Occipital lobe (tissue), 1 donor: ENCODE measurements at regions not wholly inside any gene's neighbourhood (a gene's known extent, or its start where the extent isn't known, plus 50 kb on each side); places are given as distances from the start of the nearest gene placed in this dataset.
"Not testable (repeated sequence)": the region's sequence is repeated elsewhere in the genome, so short reads cannot be mapped to it uniquely, and the experiment has no call there.

Source experiments
- DNase-seq: peaks from one replicate; lab custom pipeline; 2025; lab: John Stamatoyannopoulos, UW

DNA sequence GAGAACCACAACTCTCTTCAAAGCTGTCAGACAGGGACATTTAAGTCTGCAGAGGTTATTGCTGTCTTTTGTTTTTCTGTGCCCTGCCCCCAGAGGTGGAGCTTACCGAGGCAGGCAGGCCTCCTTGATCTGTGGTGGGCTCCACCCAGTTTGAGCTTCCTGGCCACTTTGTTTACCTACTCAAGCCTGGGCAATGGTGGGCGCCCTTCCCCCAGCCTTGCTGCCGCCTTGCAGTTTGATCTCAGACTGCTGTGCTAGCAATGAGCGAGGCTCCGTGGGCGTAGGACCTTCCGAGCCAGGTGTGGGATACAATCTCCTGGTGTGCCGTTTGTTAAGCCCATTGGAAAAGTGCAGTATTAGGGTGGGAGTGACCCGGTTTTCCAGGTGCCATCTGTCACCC is 822.1 kb downstream of the KCNMA1 start:
- not testable (repeated sequence) for DNase-seq

DNA sequence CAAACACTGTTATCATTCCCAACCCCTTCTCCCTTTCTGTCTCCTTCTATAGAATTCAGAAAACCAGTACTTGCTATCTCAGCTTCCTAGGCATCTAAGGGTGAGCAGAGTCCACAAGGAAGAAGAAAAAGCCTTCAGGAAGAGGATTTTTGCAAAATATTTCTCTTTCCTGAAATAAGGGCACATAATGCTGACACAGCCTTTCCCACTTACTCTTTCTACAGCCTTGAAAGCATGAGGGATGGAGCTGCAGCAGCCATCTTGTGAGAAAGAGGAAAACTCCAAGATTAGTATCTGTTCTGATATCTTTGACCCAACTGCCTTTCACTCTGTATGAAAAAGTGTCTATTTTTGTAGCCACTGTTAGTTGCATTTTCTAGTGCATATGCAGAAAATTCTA is 826.2 kb downstream of the KCNMA1 start:
- DNase-seq = no peak

DNA sequence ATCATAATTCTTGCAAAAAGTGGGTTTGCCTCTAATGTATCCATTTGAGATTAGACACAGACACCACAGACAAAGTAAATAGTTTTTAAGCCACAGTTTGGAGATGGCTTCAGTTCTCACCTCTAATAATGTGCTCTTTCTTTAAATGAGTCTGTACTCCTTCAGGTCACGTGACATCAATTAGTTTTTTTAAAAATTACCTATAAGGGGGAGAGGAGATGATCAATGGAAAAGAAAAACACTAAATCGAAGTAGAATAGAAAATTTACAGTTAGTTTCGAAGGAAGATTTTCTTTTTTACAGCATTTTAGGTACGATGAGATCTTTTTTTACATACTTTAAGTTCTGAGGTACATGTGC is 849.2 kb downstream of the KCNMA1 start:
- DNase-seq = no peak

DNA sequence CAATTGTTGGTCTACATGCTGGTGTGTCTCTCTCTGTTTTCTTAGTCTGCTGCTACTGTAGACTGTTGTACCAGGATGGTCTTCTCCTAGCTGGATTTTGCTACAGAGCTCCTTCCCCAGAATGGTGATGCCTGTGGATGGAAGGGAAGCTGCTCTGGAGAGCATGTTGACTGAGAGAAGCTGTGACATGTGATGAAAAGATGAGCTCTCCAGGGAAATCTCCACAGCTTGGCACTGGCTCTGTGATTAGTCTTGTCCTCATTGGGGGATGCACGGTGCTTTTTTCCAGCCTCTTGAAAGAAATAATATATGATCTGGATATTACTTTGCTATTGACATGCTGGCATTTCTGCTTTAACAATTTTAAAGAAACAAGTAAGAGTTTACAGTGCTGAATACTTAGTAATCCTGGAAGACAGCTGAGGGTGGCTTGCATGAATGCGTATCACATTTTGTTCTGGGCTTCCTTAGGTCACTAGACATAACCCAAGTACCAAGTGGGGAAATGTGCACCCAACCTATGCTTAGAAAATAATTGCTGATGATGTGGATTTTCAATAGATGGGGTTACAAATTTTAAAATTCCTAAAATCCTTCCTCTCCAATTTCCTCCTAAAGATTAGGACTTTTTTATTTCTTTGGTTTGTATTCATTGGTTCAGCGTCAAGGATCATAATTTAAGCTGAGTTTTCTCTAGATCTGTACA is 849.7 kb downstream of the KCNMA1 start:
- DNase-seq = no peak

DNA sequence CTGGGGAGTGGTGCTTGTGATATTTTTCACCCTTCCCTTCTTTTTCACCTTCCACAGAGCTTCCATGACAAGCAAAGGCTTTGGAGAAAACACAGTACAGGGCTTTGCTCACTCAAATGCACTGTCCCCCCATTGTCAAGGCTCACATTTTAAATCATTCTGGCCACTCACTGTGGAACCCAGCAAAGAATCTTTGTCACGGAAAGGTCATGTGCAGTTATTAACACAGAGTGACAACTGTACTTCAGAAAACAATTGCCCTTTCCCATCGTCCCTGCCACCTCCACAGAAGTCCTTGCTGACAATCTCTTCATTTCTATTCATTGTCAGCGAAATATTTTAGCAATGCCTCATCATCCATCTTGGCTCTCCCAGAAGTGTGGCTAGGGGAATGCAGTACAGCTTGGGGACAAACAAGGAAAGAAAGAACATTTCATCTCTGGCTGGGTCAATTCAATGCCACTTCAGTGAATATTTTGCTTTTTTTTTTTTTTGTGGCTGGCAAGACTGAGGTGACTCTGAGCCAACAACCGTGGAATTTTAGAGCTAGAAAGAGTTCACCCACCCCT is 851.0 kb downstream of the KCNMA1 start:
- no peak for DNase-seq

DNA sequence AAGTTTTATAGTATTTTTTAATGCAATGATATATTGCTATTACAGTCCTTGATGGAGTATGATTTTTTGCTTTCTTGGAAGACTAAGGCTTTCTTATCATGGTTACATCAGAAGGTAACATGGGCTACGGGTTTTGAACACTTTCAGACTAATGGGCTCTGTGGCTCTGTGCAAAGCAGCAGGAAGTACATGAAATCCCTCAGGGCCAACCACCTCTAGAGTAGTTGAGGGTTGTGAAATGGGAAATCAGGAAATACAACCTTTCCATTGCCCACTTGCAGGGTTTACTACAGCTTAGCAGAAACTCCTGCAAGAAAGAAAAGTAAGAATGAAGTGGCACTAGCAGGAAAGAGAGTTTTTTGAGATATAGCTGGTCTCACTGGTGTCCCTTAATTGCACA is 853.5 kb downstream of the KCNMA1 start:
- DNase-seq = no peak

DNA sequence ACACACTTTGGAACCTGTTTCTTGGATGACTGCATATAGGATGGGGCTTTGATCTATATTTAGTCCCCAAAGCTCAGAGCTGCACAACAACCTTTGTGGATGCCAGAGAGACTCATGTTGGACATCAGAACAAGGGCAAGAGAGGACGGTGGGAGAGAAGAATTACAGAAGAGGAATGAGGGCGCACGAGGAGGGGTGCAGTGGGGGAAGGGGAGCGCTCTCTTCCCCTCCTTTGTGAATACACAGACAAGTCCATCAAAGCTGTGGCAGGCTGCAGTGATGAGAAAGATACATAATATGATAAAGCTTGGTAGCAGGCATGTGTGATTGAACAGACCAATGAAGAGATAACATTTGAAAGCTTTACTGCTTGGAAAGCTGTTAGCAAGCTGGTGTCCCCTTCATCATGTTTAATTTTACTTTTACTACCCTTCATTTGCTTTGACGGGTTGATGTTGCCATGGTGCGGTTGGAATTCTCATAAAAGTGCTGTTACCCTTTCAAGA is 857.8 kb downstream of the KCNMA1 start:
- DNase-seq = no peak

DNA sequence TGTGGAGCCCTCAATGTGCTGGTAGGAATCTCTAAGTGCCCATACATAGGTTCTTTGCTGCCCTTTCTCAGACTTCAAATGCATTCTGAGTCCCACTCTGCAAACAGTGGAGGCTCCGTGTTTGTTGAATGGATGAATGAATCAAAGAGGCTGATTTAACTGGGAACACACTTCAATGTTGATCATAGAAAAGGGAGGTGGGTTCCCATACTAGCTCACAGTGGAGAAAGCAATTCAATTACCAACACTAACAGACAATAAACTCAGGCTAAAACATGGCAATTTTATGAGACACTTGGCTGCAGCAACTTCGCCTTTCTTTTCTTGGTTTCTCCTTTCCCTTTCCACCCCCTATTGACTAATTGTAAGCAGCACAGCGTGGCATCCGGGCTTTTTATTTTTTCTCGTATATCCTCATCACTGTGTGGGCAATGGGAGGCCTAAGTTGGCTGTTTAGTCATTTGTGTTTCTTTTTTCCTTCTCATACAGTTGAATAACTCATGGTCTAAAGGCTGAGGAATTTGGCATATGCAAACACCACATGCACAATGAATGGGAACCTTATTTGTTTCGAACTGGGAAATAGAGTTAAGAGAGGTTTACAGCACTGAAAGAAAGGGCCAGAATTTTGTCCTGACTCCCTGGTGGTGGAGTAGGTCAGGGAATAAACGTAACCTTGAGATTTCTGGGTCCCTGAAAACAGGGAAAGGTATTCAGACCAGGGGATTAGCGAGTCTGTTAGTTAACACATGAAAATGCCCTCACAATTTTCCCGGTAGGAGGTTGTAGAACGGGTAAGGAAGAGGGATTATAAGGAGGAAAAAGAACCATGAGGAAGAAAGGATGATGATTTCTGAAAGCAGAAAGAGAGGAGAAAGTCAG is 858.5 kb downstream of the KCNMA1 start:
- peak; percentile 2 for DNase-seq

DNA sequence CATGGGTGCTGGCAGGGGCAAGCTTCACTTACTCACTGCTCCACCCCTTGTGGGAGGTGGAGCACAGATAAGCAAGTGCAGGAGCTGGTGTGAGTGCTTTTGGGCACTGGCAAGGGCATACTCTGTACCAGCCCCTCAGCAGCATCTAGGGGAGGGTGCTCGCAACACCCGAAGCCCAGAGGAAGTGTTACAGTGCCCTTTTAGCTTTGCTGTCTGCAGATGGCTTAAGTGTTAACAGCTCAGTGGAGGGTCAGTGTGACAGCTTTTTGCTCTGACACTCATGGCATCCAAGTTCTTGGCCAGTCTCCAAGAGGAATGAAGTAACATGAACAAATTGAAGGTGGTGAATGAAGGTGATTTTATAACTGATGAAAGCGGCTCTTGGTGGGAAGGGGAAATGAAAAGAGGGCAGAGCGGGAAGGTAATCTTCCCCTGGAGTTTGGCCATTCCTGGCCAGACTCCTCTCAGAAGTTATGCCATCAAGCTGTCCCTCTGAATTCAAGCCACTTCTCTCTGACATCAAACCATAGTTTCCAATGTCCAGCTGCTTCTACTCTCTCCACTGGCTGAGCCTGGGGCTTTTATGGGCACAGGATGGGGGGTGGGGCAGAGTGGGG is 862.5 kb downstream of the KCNMA1 start:
- DNase-seq = no peak

DNA sequence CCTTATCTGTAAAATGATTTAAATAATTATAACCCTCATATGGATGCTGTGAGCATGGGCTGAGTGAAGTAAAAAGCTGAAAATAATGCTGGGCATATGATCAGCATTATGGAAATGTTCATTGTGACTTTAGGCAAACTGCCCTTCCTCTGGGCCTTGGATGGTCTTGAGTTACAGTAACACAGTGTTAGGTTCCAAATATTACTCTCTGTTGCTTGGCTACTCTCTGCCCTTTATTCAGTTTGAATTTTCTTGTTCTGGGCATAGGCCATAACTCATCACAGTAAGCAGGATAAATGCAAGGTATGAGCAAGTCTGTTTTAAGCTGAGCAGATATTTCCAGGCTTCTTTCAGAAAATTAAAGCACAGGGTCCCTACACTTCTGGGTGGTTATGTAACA is 868.0 kb downstream of the KCNMA1 start:
- DNase-seq = no peak

DNA sequence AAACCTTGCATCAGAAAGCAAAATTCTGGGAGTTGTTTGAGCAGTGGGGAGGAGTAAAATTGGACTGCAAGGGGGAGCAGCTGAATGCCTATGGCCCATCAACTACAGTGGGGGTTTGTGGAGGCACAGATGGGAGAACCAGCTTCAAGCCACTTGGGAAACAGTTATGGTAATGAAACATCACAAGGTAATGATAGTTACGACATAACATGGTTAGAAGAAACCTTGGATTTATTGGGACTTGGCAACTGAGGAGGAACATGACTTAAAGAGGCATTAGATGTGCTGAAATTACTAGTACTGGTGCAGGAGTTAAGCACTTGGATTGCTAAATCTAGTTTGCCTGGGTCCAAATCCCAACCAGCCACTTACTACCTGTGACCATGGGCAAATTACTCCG is 868.4 kb downstream of the KCNMA1 start:
- DNase-seq = no peak

DNA sequence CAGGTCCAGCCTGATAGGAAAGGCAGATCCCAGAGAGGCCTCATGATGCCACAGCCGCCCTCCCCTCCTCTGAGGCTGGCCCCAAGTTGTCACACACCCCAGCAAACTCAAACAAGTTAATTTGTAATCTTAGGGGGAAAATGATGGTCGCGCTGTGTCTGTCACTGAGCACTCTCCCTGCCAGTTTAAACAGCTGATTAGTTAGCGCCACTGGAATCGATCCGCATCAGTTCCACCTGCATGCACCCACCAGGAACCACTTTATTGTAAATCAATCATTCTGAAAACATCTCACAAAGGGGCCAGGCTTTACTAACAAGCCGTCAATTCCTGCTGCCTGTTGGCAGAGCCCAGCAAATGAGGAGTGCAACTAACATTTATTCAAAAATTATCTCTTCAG is 870.9 kb downstream of the KCNMA1 start:
- DNase-seq = no peak

DNA sequence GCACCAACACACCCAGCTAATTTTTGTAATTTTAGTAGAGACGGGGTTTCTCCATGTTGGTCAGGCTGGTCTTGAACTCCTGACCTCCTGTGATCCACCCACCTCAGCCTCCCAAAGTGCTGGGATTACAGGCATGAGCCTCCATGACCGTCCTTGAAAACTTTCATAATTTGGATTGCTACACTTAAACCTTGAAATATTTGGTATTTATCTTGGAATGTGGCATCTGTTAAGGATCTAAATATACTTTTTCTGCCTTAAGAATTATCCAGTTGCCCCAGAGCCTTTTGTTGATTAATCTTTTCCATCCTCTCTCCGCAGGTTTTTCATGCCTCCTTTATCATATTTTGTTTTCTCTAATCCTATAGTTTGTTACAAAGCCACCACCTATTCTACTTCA is 872.7 kb downstream of the KCNMA1 start:
- not testable (repeated sequence) for DNase-seq

DNA sequence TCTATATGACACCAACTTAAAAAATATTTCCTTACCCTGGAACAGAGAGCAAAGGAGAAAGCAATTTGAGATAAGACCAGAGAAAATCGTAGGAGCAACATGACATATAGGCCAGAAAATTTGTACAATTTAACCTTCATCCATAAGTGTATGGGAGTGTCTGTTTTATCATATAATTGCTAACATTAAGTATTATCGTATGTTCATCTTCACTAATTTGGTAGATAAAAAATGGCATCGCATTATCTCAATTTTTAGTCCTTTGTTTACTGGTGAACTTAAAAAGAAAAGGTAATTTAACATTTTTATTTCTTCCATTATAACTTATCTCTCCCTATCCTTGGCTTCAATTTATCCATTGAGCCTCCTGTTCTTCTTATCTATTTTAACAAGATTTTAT is 873.4 kb downstream of the KCNMA1 start:
- DNase-seq = no peak

DNA sequence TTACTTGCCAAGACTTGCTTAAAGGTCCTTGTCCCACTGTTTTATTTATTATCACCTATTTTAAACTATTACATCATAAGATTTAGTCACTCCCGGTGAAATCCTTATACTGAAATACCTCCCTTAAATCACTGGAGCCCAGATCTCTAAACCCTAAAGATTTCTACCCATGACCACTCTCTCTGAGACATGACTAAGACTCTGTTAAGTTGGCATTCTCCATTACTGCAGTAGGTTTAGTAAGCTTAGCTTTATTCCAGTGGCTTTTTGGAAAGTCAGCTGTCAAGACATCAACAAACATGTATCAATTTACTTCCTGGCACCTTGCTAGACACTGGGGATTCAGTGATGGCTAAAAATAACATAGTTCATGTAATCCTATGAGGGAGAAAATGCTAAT is 874.2 kb downstream of the KCNMA1 start:
- DNase-seq = no peak

DNA sequence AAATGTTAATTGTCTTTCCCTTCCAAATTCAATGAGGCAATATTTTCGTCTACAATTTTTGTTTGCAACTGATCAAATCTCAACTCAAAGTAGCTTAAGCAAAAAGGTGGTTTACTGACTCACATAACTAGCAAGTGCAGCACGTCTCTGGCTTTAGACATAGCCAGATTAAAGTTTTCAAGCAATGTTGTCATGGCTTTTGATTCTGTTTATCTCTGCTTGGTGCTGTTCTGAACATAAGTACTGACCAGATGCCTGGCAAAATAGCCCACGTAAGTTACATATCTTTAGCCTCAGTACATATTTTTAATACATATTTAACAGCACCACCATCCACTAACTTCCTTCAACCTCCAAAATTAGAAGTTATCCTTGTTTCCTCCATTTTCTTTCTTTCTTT is 877.9 kb downstream of the KCNMA1 start:
- DNase-seq = no peak

DNA sequence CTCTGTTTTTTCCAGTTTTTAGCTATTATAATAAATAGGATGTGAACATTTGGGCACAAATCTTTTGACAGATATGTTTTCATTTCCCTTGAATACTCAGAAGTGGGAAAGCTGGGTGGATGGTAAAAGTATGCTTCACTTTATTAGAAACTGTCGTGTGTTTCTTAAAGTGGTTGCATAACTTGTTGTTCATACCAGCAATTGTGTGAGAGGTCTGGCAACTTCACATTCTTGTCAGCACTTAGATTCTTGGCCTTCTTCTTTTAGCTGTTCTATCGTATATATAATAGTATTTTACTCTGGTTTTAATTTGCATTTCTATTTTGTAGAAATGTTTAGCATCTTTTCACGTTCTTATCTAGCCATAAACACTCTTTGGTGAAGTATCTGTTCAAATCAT is 894.4 kb downstream of the KCNMA1 start:
- DNase-seq = no peak

DNA sequence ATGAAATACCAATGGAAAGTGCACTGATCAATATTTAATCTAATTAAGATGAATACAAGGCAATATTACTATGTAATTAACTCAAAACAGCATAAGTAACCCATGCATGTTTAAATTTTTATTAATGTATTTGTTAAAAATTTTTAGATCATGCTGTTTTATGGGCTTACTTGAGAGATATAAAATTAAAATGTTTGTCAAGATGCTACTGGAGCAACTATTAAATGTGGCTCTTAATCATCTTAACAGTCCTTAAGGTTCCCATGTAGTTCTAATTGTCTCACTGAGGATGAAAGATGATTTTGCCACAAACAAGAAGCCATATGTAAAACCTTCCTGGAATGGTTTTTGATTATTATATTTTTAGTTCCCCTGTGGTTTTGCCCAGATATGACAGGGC is 897.1 kb downstream of the KCNMA1 start:
- DNase-seq = no peak

DNA sequence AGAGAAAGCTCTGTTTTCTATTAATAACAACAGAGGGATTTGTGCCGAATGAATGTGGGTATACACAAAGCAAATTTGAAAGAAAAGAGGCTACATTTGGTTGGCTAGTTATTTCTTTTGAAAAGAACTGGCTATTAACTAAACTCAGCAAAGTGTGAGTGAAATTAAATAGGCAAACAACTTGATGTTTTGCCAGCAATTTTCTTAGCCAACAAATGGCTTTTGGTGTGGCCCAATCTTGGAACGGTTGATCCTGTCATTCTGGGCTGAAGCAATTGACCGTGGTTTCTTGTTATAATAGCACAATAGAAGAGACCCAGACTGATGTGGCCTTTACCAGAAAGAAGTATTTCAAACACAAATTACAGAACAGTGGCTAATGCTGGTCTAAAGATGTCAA is 898.6 kb downstream of the KCNMA1 start:
- no peak for DNase-seq

DNA sequence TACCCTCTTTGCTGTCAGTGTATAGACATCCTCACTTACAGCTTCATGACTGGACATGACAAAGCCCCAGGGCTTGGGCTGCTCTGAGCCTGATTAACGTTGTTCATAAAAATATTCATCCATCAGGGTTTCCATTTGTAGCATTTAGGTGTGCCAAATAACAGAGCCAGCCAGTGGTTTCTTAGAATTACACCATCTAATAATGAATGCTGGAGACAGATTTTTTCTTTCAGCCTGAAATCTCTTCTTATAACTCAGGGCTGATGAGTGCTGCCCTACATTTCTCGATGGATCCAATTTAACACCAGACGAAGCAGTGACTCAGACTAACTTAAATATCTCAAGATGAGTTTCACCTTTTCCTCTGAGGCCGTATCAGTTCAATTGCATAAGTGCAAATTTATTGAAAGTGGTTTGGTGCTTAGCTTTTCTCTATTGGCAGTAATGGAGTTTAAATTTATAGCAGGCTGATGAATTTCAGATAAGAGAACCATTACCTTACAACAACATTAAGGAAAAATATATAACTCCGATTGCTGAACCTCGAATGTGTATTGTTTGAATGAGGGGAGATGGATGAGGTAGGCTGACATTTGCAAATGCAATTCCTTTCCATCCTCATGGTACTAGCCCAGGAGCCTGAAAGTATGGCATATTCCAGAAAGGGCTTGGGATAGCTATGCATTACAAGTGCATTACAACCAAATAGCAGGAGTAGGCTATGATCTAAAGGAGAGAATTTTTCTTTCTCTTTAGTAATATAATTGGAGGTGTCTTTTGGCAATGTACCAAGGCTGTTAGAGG is 900.6 kb downstream of the KCNMA1 start:
- DNase-seq = no peak

DNA sequence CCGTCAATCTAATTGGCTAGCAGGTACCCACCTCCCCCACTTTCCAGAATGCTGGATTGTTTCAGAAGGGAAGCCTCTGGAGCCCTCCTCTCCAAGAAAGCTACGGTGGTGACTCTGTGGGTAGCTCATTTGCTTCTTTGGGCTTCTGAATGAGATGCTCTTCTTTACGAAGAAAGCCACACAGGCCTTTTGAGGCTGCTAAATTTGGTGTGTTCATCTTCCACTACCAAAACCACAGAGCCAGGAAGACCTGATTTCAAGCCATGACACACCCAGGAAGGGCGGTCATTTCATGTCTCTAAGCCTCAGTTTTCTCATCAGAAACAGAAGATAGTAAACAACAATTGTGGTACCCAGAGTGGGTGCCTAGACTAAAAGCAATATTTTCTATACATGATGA is 901.2 kb downstream of the KCNMA1 start:
- DNase-seq = no peak
